ENCODE measurements at regions not wholly inside any gene's neighbourhood (a gene's known extent, or its start where the extent isn't known, plus 50 kb on each side); places are given as distances from the start of the nearest gene placed in this dataset.

- TF ChIP-seq CTCF (IDR thresholded peaks at IDR 0.05; ENCODE audit: borderline replicate concordance, extremely low read depth, low read length, poor library complexity, severe bottlenecking) (no peak), EZH2 (IDR thresholded peaks at IDR 0.05; ENCODE audit: borderline replicate concordance, low read depth, low read length, severe bottlenecking) (no peak)
These were observed 147.3 kb downstream of the USP46 start for GRCh38 chr4:52511825-52512224.

Measured in DND-41 (cell line).